ENCODE measurements at regions not wholly inside any gene's neighbourhood (a gene's known extent, or its start where the extent isn't known, plus 50 kb on each side); places are given as distances from the start of the nearest gene placed in this dataset.
A peak's percentile ranks its signal among the peaks of the same experiment; 100 is the strongest.
"Not testable (repeated sequence)": the region's sequence is repeated elsewhere in the genome, so short reads cannot be mapped to it uniquely, and the experiment has no call there.

DNA sequence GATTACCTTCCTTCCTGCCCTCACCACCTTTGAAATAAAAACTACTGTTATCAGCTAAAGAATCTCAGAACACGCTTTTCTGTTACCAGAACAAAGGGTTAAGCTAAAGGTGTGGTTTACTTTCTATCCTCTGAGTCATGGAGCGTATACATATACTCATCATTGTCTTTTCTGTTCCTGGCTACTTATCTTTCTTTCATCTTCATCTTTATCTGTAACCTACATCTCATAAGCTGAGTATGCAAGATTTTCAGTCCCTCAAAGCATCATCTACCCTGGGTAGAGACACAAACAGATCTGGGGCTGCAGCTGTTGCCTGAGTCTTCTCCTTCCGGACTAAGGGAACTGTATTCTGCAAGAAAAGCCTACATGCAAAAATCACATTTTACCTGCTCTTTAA is 75.6 kb downstream of the LMO4 start:
- no peaks in the 10 kb centered on the region for H3K9me3 ChIP-seq (ENCODE audit: control insufficient read depth, insufficient read depth, low read depth, low read length)
- no peaks in the 10 kb centered on the region for H3K4me1 ChIP-seq (ENCODE audit: control insufficient read depth, extremely low read depth, insufficient read depth, low read length)
- no peak overlapping the region for H3K4me2 ChIP-seq (ENCODE audit: extremely low read depth, insufficient read depth, low read length)
- no peak for DNase-seq (ENCODE audit: low read depth in 2 of 2)
- no peaks in the 10 kb centered on the region for H3K36me3 ChIP-seq (ENCODE audit: control insufficient read depth, insufficient read depth, low read length)
- TF ChIP-seq, protein P1, sequence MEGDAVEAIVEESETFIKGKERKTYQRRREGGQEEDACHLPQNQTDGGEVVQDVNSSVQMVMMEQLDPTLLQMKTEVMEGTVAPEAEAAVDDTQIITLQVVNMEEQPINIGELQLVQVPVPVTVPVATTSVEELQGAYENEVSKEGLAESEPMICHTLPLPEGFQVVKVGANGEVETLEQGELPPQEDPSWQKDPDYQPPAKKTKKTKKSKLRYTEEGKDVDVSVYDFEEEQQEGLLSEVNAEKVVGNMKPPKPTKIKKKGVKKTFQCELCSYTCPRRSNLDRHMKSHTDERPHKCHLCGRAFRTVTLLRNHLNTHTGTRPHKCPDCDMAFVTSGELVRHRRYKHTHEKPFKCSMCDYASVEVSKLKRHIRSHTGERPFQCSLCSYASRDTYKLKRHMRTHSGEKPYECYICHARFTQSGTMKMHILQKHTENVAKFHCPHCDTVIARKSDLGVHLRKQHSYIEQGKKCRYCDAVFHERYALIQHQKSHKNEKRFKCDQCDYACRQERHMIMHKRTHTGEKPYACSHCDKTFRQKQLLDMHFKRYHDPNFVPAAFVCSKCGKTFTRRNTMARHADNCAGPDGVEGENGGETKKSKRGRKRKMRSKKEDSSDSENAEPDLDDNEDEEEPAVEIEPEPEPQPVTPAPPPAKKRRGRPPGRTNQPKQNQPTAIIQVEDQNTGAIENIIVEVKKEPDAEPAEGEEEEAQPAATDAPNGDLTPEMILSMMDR (conservative IDR thresholded peaks at IDR 0.05 in 1 of 2, IDR thresholded peaks at IDR 0.05 in 1 of 2; ENCODE audit: low read depth in 1 of 2, low read length in 2 of 2) = no peak
- no peak for TF ChIP-seq EZH2 (IDR thresholded peaks at IDR 0.05; ENCODE audit: low read length, missing control alignments)
- H2AFZ ChIP-seq (ENCODE audit: low read length) = no peak overlapping the region
- no peaks in the 10 kb centered on the region for H4K20me1 ChIP-seq (ENCODE audit: control insufficient read depth, extremely low read depth, insufficient read depth, low read length)
- H3K79me2 ChIP-seq (ENCODE audit: control insufficient read depth, insufficient read depth, low read length) = no peaks in the 10 kb centered on the region
- no peaks in the 10 kb centered on the region for H3K27me3 ChIP-seq (ENCODE audit: control insufficient read depth, insufficient read depth, low read length)
- H3K4me3 ChIP-seq (replicated peaks in 1 of 4; ENCODE audit: control extremely low read depth in 1 of 4, insufficient read depth in 1 of 4, low read depth in 3 of 4, low read length in 4 of 4) = no peak overlapping the region
- no peak overlapping the region for H3K27ac ChIP-seq (ENCODE audit: insufficient read depth, low read length)
- H3K9ac ChIP-seq (ENCODE audit: insufficient read depth, low read length) = no peak overlapping the region

DNA sequence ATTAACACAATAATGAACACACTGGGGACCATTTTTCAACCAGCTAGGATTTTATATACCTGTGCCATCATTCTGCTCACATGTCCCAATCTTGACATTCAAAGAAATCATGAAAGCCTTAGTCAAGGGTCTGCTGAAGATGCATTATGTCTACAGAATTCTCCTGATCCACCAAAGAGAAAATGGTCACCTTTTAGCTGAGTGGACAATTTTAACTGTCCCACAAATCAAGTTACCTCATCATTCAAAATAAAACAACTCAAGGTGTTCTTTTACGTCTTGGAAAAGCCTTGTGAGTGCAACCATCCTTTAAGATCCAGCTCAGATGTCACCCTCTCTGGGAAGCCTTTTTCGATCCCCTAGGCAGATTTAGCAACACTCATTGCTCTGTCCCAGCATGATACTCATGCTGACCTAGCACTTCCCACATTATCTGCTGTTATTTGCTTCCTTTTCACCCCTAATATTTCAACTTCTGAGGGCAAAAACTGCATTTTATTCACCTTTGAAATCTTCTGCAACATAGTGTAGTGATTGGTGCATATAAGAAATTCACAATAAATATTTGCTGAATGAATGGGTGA is 80.1 kb downstream of the LMO4 start:
- Histone ChIP-seq H3K4me1 (ENCODE audit: control insufficient read depth, extremely low read depth, insufficient read depth, low read length) (no peaks in the 10 kb centered on the region), H2AFZ (ENCODE audit: low read length) (no peak overlapping the region), H3K9ac (ENCODE audit: insufficient read depth, low read length) (no peak overlapping the region), H3K27ac (ENCODE audit: insufficient read depth, low read length) (no peak overlapping the region), H4K20me1 (ENCODE audit: control insufficient read depth, extremely low read depth, insufficient read depth, low read length) (no peaks in the 10 kb centered on the region), H3K4me3 (replicated peaks in 1 of 4; ENCODE audit: control extremely low read depth in 1 of 4, insufficient read depth in 1 of 4, low read depth in 3 of 4, low read length in 4 of 4) (no peak overlapping the region), H3K36me3 (ENCODE audit: control insufficient read depth, insufficient read depth, low read length) (no peaks in the 10 kb centered on the region), H3K27me3 (ENCODE audit: control insufficient read depth, insufficient read depth, low read length) (no peaks in the 10 kb centered on the region), H3K9me3 (ENCODE audit: control insufficient read depth, insufficient read depth, low read depth, low read length) (no peaks in the 10 kb centered on the region), H3K79me2 (ENCODE audit: control insufficient read depth, insufficient read depth, low read length) (no peaks in the 10 kb centered on the region), H3K4me2 (ENCODE audit: extremely low read depth, insufficient read depth, low read length) (no peak overlapping the region)
- DNase-seq (ENCODE audit: low read depth in 2 of 2) = no peak
- no peak for TF ChIP-seq EZH2 (IDR thresholded peaks at IDR 0.05; ENCODE audit: low read length, missing control alignments)
- TF ChIP-seq, protein P1 (conservative IDR thresholded peaks at IDR 0.05 in 1 of 2, IDR thresholded peaks at IDR 0.05 in 1 of 2; ENCODE audit: low read depth in 1 of 2, low read length in 2 of 2) = no peak

DNA sequence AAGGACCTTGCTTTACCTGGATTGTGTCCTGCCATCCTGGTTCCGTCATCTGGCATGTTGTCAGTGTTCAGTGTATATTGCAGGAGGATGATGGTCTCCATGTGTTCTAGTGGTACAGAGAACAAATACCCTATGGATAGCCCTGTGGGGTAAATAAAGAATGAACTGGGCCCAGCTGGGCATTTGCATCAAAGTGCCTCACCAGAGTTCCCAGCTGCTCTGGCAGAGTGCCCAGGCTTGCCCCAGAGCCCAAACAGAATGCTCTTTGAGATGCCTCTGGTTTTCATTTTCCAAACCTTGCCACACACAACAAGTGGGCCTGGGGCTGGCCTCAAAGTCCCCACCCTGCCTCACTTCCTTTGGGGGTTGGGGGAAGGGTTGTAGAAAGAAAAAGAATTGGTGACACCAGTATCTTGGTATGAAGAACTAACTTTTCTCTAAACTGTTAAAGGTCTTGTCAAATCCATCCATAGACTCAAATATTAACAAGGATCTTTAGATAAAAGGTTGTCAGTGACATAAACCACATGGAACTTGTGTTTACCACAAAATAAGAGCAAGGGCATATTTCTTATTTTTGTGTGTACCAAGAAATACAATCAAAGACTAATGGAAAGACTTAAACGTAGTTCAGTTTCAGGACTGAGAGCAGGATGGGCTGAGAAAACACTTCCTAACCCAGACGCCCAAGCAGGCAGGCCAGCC is 82.2 kb downstream of the LMO4 start:
- peak; percentile 20 to 28 for DNase-seq (ENCODE audit: low read depth in 2 of 2)
- Histone ChIP-seq H3K79me2 (ENCODE audit: control insufficient read depth, insufficient read depth, low read length) (no peaks in the 10 kb centered on the region), H3K27me3 (ENCODE audit: control insufficient read depth, insufficient read depth, low read length) (no peaks in the 10 kb centered on the region), H3K9me3 (ENCODE audit: control insufficient read depth, insufficient read depth, low read depth, low read length) (no peaks in the 10 kb centered on the region), H3K4me2 (ENCODE audit: extremely low read depth, insufficient read depth, low read length) (no peak overlapping the region), H3K36me3 (ENCODE audit: control insufficient read depth, insufficient read depth, low read length) (no peaks in the 10 kb centered on the region), H2AFZ (ENCODE audit: low read length) (no peak overlapping the region), H3K27ac (ENCODE audit: insufficient read depth, low read length) (no peak overlapping the region), H3K4me1 (ENCODE audit: control insufficient read depth, extremely low read depth, insufficient read depth, low read length) (no peaks in the 10 kb centered on the region), H3K9ac (ENCODE audit: insufficient read depth, low read length) (no peak overlapping the region), H4K20me1 (ENCODE audit: control insufficient read depth, extremely low read depth, insufficient read depth, low read length) (no peaks in the 10 kb centered on the region), H3K4me3 (replicated peaks in 1 of 4; ENCODE audit: control extremely low read depth in 1 of 4, insufficient read depth in 1 of 4, low read depth in 3 of 4, low read length in 4 of 4) (no peak overlapping the region)
- TF ChIP-seq, protein P1 (conservative IDR thresholded peaks at IDR 0.05 in 1 of 2, IDR thresholded peaks at IDR 0.05 in 1 of 2; ENCODE audit: low read depth in 1 of 2, low read length in 2 of 2) = no peak
- TF ChIP-seq EZH2 (IDR thresholded peaks at IDR 0.05; ENCODE audit: low read length, missing control alignments) = no peak

DNA sequence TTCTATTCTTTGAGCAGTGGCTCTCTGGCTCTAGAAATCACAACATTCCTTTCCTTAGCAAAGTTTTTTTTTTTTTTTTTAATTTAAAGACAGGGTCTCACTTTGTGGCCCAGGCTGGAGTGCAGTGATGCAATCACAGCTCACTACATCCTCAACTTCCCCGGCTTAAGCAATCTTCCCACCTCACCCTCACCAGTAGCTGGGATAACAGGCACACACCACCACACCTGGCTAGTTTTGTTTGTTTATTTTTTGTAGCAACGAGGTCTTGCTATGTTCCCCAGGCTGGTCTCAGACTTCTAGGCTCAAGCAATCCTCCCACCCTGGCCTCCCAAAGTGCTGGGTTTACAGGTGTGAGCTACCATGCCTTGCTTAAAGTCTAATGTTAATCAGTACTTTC is 85.2 kb downstream of the LMO4 start:
- not testable (repeated sequence) for H3K4me3 ChIP-seq (replicated peaks in 1 of 4; ENCODE audit: control extremely low read depth in 1 of 4, insufficient read depth in 1 of 4, low read depth in 3 of 4, low read length in 4 of 4); H3K27me3 ChIP-seq (ENCODE audit: control insufficient read depth, insufficient read depth, low read length); H3K4me2 ChIP-seq (ENCODE audit: extremely low read depth, insufficient read depth, low read length); H2AFZ ChIP-seq (ENCODE audit: low read length); DNase-seq (ENCODE audit: low read depth in 2 of 2); H3K9ac ChIP-seq (ENCODE audit: insufficient read depth, low read length); H3K4me1 ChIP-seq (ENCODE audit: control insufficient read depth, extremely low read depth, insufficient read depth, low read length); H3K9me3 ChIP-seq (ENCODE audit: control insufficient read depth, insufficient read depth, low read depth, low read length); H3K36me3 ChIP-seq (ENCODE audit: control insufficient read depth, insufficient read depth, low read length); H4K20me1 ChIP-seq (ENCODE audit: control insufficient read depth, extremely low read depth, insufficient read depth, low read length); H3K27ac ChIP-seq (ENCODE audit: insufficient read depth, low read length); H3K79me2 ChIP-seq (ENCODE audit: control insufficient read depth, insufficient read depth, low read length)

All from fibroblast of lung (primary cell).